ENCODE measurements at regions not wholly inside any gene's neighbourhood (a gene's known extent, or its start where the extent isn't known, plus 50 kb on each side); places are given as distances from the start of the nearest gene placed in this dataset.

- no peak for DNase-seq (ENCODE audit: low spot score)
Observed at GRCh38 chr12:60138526-60138925, 542.7 kb downstream of the SLC16A7 start.

GRCh38 chr12:60144395-60144794 lies 548.6 kb downstream of the SLC16A7 start:
- no peak for DNase-seq (ENCODE audit: low spot score)

GRCh38 chr12:60148109-60148508 lies 552.3 kb downstream of the SLC16A7 start:
- no peak for DNase-seq (ENCODE audit: low spot score)

GRCh38 chr12:60148831-60149230 lies 553.0 kb downstream of the SLC16A7 start:
- DNase-seq (ENCODE audit: low spot score) = no peak

- no peak for DNase-seq (ENCODE audit: low spot score)
Observed at GRCh38 chr12:60152756-60153155, 556.9 kb downstream of the SLC16A7 start.

- no peak for DNase-seq (ENCODE audit: low spot score)
Observed at GRCh38 chr12:60159761-60160160, 563.9 kb downstream of the SLC16A7 start.

GRCh38 chr12:60162988-60163720 lies 567.3 kb downstream of the SLC16A7 start:
- no peak for DNase-seq (ENCODE audit: low spot score)

GRCh38 chr12:60165781-60166180 lies 570.0 kb downstream of the SLC16A7 start:
- no peak for DNase-seq (ENCODE audit: low spot score)

- no peak for DNase-seq (ENCODE audit: low spot score)
Observed at GRCh38 chr12:60168441-60168840, 572.6 kb downstream of the SLC16A7 start.

- DNase-seq (ENCODE audit: low spot score) = no peak
Observed at GRCh38 chr12:60169904-60170303, 574.1 kb downstream of the SLC16A7 start.

GRCh38 chr12:60172266-60173211 lies 576.7 kb downstream of the SLC16A7 start:
- DNase-seq (ENCODE audit: low spot score) = no peak

- DNase-seq (ENCODE audit: low spot score) = no peak
Observed at GRCh38 chr12:60173224-60174170, 577.7 kb downstream of the SLC16A7 start.

- no peak for DNase-seq (ENCODE audit: low spot score)
Observed at GRCh38 chr12:60174476-60174875, 578.6 kb downstream of the SLC16A7 start.

- DNase-seq (ENCODE audit: low spot score) = no peak
Observed at GRCh38 chr12:60174941-60175340, 579.1 kb downstream of the SLC16A7 start.

- DNase-seq (ENCODE audit: low spot score) = no peak
Observed at GRCh38 chr12:60176891-60177290, 581.1 kb downstream of the SLC16A7 start.

GRCh38 chr12:60180298-60180697 lies 584.5 kb downstream of the SLC16A7 start:
- no peak for DNase-seq (ENCODE audit: low spot score)

GRCh38 chr12:60182354-60182753 lies 586.5 kb downstream of the SLC16A7 start:
- DNase-seq (ENCODE audit: low spot score) = no peak

- no peak for DNase-seq (ENCODE audit: low spot score)
Observed at GRCh38 chr12:60184096-60184495, 588.3 kb downstream of the SLC16A7 start.

- DNase-seq (ENCODE audit: low spot score) = no peak
Observed at GRCh38 chr12:60185060-60185459, 589.2 kb downstream of the SLC16A7 start.

- DNase-seq (ENCODE audit: low spot score) = no peak
Observed at GRCh38 chr12:60191271-60191670, 595.4 kb downstream of the SLC16A7 start.

- DNase-seq (ENCODE audit: low spot score) = no peak
Observed at GRCh38 chr12:60191676-60192359, 596.0 kb downstream of the SLC16A7 start.
